Suppressor macrophage treated with lipopolysaccharide for 1 hour (primary cell): ENCODE measurements at regions not wholly inside any gene's neighbourhood (a gene's known extent, or its start where the extent isn't known, plus 50 kb on each side); places are given as distances from the start of the nearest gene placed in this dataset.

Source experiments
- DNase-seq, 3 donors: peaks; one replicate each; pipeline ENCODE4 v3.0.0-alpha.2; 2020 to 2022

- DNase-seq, result peak in 1 of 3 donors; percentile 11
Observed at GRCh38 chr17:72065556-72065955, 55.3 kb upstream of the SOX9 start.

GRCh38 chr17:72068643-72069042 lies 52.2 kb upstream of the SOX9 start:
- DNase-seq, result no peak

GRCh38 chr17:72069586-72070202 lies 51.1 kb upstream of the SOX9 start:
- DNase-seq, result peak in 1 of 3 donors; percentile 15
